GM19035 (cell line): ENCODE measurements at regions not wholly inside any gene's neighbourhood (a gene's known extent, or its start where the extent isn't known, plus 50 kb on each side); places are given as distances from the start of the nearest gene placed in this dataset.

Source experiments
- ATAC-seq: cut with Tn5 transposase; IDR thresholded peaks from one replicate; pipeline ENCODE4 v1.9.1; 2021; ENCODE audit not compliant: unreplicated experiment

GRCh38 chr9:90979138-90979551, 177.5 kb downstream of the SYK start:
- ATAC-seq, result no peak

DNA sequence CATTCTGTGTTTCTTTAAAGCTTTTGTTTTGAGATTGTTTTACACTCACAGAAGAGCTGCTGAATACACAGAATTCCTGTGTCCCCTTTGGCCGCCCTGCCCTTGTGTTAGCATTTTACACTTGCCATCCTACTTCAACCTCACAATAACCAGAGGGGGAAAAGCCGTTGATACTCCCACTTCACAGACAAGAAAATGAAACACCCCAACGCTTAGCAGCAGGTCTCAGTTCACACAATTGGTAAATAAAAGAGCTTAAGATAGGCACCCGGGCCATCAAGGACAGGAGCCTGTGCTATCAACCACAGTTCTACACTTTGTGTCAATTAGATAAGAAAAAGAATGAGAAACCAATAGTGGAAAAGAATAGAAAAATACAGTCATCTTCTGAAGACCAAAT, 178.0 kb downstream of the SYK start:
- ATAC-seq, result no peak

DNA sequence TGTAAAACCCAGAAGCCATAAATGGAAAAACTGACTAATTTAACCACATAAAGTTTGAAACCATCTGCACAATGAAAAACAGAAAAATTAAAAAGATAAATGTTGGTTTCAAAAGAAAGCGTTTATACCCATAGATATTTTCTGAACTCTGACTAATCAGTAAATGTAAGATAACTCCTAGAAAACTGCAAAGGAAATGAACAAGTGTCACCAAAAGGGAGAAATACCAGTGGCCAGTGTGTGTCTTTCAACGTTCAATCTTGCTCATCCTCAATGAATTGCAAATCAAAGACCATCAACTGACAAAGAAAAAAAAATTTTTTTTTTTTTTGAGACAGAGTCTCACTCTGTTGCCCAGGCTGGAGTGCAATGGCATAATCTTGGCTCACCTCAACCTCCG, 180.1 kb downstream of the SYK start:
- ATAC-seq, result no peak

- no peak for ATAC-seq
These were observed 181.8 kb downstream of the SYK start for GRCh38 chr9:90983394-90983793.

- ATAC-seq, result no peak
These were observed 184.0 kb downstream of the SYK start for GRCh38 chr9:90985631-90986030.

DNA sequence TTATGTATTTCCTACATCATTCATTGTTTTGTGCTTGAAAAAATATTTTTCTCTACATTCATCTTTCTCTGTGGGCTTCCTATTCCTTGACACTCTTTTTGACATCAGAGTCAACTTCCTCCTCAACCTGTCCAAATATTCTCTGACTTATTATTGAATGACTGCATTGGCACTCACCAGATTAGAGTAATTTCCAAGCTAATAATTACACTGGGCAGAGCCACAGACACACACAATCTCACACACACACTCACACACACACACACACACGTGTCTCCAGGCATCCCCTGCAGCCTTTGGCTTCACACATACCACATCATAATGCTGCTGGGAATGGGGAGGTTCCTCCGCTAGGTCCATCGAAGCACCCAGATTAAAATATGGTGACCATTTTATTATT, 184.5 kb downstream of the SYK start:
- ATAC-seq, result no peak

- no peak for ATAC-seq
These were observed 185.9 kb downstream of the SYK start for GRCh38 chr9:90987566-90987965.

GRCh38 chr9:90988318-90988717, 186.7 kb downstream of the SYK start:
- no peak for ATAC-seq

DNA sequence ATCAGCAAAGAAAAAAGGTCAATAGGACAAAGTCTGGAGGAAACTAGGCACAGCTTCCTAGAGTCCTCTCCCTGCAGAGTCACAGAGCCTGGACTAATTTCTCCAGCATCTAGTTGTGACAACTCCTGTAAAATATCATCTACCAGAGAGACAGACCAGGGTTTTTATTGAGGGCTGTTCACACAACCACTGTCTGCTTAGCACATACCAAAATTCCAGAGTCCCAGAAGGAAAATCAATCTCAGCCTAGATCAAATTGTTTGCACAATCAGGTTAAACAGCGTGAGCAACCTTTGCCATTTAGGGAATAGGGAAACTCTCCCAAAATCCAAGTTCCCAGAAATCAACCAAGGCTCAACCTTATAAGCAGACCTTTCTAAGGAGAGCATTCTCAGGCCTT, 190.3 kb downstream of the SYK start:
- ATAC-seq, result no peak

GRCh38 chr9:90995516-90995915, 193.9 kb downstream of the SYK start:
- ATAC-seq, result no peak

DNA sequence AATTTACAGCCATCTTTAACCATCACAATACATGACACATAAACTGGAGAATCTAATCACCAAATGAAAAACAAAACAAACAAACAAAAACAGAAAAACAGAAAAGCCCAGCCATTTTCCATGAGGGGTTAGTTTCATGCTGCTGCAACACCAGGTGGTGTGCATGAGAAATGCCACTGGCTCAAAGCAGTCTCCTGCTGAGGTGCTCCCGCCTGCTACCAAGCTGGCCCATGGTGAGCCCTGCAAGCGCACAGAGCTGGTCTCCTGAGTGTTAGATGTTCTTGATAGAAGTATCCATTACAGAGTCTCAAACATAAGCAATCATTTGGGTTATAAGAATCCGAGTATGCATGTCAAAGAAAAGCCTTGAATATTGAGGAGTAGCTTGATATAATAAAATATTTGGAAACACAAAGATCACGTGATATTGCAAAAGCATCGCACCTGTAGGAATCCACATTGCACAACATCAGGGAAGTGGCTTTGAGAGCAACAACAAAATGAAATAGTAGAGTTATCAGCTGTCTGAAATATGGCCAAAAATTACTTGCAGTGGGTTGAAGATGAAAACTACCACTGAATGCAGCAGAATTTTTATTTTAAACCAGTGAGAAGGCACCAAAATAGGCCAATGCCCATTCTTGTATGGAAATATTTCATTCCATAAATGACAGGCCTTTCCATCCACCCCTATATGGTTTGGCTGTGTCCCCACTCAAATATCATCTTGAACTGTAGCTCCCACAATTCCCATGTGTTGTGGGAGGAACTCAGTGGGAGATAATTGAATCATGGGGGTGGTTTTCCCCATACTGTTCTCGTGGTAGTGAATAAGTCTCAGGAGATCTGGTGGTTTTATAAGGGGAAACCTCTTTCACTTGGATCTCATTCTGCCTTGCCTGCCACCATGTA, 194.8 kb downstream of the SYK start:
- ATAC-seq, result no peak

GRCh38 chr9:90998573-90998972, 197.0 kb downstream of the SYK start:
- no peak for ATAC-seq

DNA sequence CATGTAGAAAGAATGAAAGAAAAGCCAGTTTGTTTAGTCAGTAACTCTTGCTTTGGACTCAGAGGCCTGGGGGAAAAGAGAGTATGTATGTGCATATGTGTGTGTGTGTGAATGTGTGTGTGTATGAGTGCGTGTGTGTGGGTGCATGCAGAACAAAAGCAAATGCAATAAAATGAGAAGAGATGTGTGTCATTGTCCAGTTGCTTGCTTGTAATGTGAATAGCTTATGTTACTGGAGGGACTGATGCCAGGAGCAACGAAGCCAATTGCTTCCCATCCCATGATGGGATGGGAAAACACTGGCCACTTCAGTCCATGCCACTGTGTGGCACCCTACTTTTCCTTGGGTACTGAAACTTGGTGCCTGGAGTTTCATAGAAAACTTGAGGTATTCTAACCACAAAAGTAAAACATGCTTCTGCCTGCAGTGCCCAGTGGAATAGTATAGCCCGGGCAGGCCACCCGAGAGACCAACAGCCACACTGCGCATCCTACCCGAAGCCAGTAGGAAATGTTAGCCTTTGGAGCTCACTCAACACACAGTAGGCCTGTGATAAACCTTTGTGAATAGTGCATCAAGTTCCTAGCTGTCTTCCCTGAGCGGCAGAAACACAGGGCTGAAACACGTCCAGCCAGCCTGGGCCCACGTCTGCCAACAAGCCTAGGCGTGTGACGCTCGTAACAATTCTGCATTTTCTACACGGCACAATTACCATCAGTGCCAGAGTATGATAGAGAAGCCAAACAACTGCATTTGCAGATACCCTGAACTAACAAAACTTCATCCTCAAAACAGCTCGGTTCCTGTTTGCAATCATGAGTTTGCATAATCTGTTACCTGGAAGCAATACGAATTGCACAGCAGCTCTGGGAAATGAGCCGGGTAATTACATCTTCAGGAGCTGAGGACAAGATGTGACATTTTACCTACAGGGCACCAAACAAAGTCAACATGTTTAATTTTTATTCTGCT, 198.1 kb downstream of the SYK start:
- no peak for ATAC-seq

- ATAC-seq, result no peak
These were observed 199.6 kb downstream of the SYK start for GRCh38 chr9:91001146-91001611.

DNA sequence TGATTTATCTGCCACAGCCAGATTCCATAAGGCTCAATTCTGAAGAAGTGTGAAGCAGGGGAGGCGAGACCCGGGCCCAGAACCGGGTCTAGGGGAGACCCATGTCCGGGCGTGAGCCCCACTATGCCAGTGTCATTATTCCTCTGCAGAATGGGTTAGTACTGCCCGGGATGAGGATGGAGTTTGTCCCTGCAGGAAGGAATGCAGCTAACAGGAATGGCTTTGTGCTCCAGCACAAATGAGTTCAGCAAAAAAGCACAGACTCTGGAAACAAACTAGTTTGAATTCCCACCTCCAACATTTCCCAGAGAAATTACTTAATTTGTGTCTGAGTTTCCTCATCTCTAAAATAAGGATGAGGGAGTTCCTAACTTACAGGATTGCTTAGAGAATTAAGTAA, 202.9 kb downstream of the SYK start:
- no peak for ATAC-seq

DNA sequence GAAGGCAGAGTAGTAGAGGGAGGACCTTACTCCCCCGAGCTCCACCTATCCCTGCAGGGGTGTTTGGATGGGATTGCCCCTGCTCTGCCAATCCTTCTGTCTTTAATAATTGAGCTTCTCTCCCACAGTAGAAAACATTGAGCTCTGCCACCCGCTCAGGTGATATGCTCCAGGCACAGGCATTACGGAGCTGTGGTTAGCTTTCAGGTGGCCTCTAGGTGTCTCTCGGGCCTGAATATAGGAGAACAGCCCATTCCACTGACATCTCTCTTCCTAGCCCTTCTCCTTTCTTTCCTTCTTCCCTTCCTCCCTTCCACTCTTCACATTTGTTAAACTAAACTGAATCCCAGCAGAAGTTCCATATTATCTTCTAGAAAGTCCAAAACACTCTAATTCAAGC, 203.4 kb downstream of the SYK start:
- no peak for ATAC-seq

- no peak for ATAC-seq
These were observed 204.4 kb downstream of the SYK start for GRCh38 chr9:91006046-91006445.

GRCh38 chr9:91008568-91008967, 206.9 kb downstream of the SYK start:
- ATAC-seq, result no peak

GRCh38 chr9:91011891-91012290, 210.3 kb downstream of the SYK start:
- ATAC-seq, result no peak

GRCh38 chr9:91012933-91013841, 211.6 kb downstream of the SYK start:
- no peak for ATAC-seq

- ATAC-seq, result no peak
These were observed 215.6 kb downstream of the SYK start for GRCh38 chr9:91017245-91017644.
